DOHH2 (cell line): ENCODE measurements at regions not wholly inside any gene's neighbourhood (a gene's known extent, or its start where the extent isn't known, plus 50 kb on each side); places are given as distances from the start of the nearest gene placed in this dataset.
"Not testable (repeated sequence)": the region's sequence is repeated elsewhere in the genome, so short reads cannot be mapped to it uniquely, and the experiment has no call there.

Source experiments
- H3F3A ChIP-seq: fragments of 200-600 bp; sonication (generic), shearing (Covaris generic); 2 replicates; pipeline ENCODE4 v1.6.0; 2016; ENCODE audit warnings: antibody characterized with exemption, mild to moderate bottlenecking; ENCODE audit not compliant: control insufficient read depth, insufficient read depth
- H3K27ac ChIP-seq: fragments of 200-600 bp; sonication (generic); 2 replicates; pipeline ENCODE4 v1.5.1; 2014; ENCODE audit warnings: low read depth, mild to moderate bottlenecking, low read length, moderate library complexity
- H3K27me3 ChIP-seq: fragments of 200-600 bp; sonication (generic); 2 replicates; pipeline ENCODE4 v1.6.1; 2014; ENCODE audit warnings: mild to moderate bottlenecking, low read length, mixed read lengths; ENCODE audit not compliant: control insufficient read depth
- H3K36me3 ChIP-seq: fragments of 200-600 bp; sonication (generic); 2 replicates; pipeline ENCODE4 v1.6.1; 2014; ENCODE audit warnings: mild to moderate bottlenecking, low read length, moderate library complexity, mixed read lengths; ENCODE audit not compliant: control insufficient read depth
- H3K4me1 ChIP-seq: fragments of 200-600 bp; sonication (generic); 2 replicates; pipeline ENCODE4 v1.6.1; 2014; ENCODE audit warnings: mild to moderate bottlenecking, low read length, mixed read lengths; ENCODE audit not compliant: control insufficient read depth
- H3K4me2 ChIP-seq: fragments of 200-600 bp; sonication (generic); 2 replicates; pipeline ENCODE4 v1.6.0; 2014; ENCODE audit warnings: mild to moderate bottlenecking, low read length, moderate library complexity
- H3K4me3 ChIP-seq: fragments of 200-600 bp; sonication (generic); 2 replicates; pipeline ENCODE4 v1.5.1; 2014; ENCODE audit warnings: mild to moderate bottlenecking, low read length, mixed read lengths
- H3K79me2 ChIP-seq: fragments of 200-600 bp; sonication (generic); 2 replicates; pipeline ENCODE4 v1.6.1; 2014; ENCODE audit warnings: mild to moderate bottlenecking, low read length, mixed read lengths; ENCODE audit not compliant: control insufficient read depth
- H3K9me2 ChIP-seq: fragments of 200-600 bp; sonication (generic); replicated peaks from 2 replicates; pipeline ENCODE4 v1.6.1; 2014; ENCODE audit warnings: mild to moderate bottlenecking, low read length, mixed read lengths; ENCODE audit not compliant: control insufficient read depth
- H3K9me3 ChIP-seq: fragments of 200-600 bp; sonication (generic); 2 replicates; pipeline ENCODE4 v1.6.1; 2014; ENCODE audit warnings: antibody characterized with exemption, low read length, mixed read lengths; ENCODE audit not compliant: control insufficient read depth, insufficient read depth
- H4K20me1 ChIP-seq: fragments of 200-600 bp; sonication (generic); 2 replicates; pipeline ENCODE4 v1.6.0; 2014; ENCODE audit warnings: low read depth, mild to moderate bottlenecking, antibody characterized with exemption, low read length, moderate library complexity; ENCODE audit not compliant: control insufficient read depth, insufficient read depth

DNA sequence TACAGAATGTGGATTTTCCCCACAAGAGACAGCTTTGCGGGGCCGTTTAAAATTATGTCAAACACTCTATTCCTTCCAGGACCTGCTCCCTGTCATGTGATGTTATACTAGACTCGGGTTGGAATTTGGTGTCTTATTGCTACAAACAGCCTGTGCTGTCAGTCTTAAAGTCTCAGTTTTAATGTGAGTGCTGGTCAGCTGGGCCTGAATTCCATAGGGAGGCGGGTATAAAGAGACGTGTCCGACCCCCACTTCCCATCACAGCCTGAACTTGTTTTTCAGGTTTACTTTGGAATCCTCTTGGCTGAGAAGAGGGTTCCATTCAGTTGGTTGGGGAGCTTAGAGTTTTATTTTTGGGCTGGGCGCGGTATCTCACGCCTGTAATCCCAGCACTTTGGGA lies 146.5 kb upstream of the ZNF469 start:
- not testable (repeated sequence) for H3K79me2 ChIP-seq, H3K4me1 ChIP-seq, H4K20me1 ChIP-seq, H3K27me3 ChIP-seq, H3K4me3 ChIP-seq, H3K9me3 ChIP-seq, H3F3A ChIP-seq, H3K36me3 ChIP-seq, H3K27ac ChIP-seq, H3K9me2 ChIP-seq, H3K4me2 ChIP-seq

GRCh38 chr16:88237314-88237713 lies 145.4 kb upstream of the ZNF469 start:
- not testable (repeated sequence) for H3K27me3 ChIP-seq, H3K4me3 ChIP-seq, H4K20me1 ChIP-seq, H3K4me1 ChIP-seq, H3K9me2 ChIP-seq, H3K36me3 ChIP-seq, H3F3A ChIP-seq, H3K79me2 ChIP-seq, H3K27ac ChIP-seq, H3K4me2 ChIP-seq, H3K9me3 ChIP-seq

DNA sequence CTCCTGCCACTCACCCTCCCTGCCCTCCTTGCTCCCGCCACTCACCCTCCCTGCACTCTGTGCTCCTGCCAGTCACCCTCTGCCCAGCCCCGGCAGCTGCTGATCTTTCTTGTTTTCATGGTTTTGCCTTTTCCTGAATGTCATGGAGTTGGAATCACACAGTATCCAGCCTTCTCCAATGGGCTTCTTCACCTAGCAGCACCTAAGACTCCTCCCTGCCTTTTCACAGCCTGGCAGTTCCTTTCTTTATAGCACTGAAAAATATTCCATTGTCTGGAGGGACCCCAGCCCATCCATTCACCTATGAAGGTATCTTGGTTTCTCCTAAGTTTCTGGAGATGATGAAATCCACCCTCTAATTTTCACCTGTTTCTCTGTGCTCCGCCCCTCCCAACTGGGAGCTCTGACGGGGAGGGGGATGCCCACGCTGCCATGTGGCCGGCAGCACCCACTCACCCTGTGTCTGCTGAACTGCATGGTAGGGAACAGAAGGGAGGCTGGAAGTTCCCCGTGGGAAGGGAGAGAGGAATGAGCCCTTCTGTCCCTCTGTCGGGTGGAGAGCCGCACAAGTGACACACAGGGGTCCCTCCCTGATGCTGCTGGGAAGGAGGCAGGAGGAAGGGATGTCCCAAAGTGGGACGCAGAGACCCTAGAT lies 144.9 kb upstream of the ZNF469 start:
- not testable (repeated sequence) for H3K4me2 ChIP-seq, H3K4me3 ChIP-seq, H3K79me2 ChIP-seq, H3F3A ChIP-seq, H3K9me2 ChIP-seq, H4K20me1 ChIP-seq, H3K9me3 ChIP-seq, H3K27ac ChIP-seq, H3K4me1 ChIP-seq, H3K27me3 ChIP-seq, H3K36me3 ChIP-seq

DNA sequence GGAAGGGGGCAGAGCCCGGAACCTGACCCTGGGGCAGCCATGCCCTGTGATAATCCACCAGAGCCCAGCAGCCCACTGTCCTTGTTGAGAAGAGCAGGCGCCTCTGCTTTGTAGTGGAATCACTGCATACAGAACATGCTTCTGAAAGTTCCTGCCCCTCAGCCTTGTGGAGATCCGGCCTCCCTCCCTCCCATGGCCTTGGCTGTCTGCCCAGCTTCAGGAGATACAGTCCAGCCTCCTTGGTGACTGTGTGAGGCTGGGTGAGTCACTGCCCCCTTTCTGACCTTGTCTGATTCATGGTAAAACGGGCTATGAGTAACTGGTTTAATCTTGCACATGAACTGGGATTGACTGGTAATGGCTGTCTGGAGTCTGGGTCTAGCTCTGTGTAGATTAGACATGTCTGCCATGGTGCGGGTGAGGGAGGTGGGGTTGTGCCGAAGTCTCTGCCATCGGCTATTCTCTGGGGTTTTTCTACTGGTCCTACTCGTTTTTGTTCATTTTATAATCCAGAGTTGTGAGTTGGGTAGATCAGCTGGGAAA lies 144.0 kb upstream of the ZNF469 start:
- H3K36me3 ChIP-seq, H3K27ac ChIP-seq, H3K4me2 ChIP-seq, H3K9me3 ChIP-seq, H3K79me2 ChIP-seq, H3K4me3 ChIP-seq, H3K27me3 ChIP-seq, H3K9me2 ChIP-seq, H3F3A ChIP-seq, H3K4me1 ChIP-seq, H4K20me1 ChIP-seq: not testable (repeated sequence)

DNA sequence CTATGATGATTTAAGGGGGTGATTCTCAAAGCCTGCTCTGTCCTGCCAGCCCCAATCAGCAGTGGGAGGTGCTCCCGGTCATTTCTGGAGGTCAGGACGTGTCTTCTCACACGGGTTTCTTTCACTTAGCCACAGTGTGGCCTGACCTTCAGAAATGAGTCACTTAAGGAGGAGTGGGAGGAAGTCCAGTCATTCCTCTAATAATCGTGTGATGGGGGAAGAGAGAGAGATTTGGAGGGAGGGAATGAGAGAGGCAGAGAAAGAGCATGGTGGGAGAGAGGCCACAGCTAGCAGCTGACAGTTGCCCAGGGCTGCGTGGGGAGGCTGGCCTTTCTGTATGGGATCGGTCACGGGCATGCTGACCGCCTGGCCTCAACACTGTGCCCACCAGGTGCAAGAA lies 142.6 kb upstream of the ZNF469 start:
- not testable (repeated sequence) for H3K4me2 ChIP-seq, H3K79me2 ChIP-seq, H3K36me3 ChIP-seq, H3K4me1 ChIP-seq, H3K4me3 ChIP-seq, H3K27ac ChIP-seq, H4K20me1 ChIP-seq, H3F3A ChIP-seq, H3K9me3 ChIP-seq, H3K27me3 ChIP-seq, H3K9me2 ChIP-seq

DNA sequence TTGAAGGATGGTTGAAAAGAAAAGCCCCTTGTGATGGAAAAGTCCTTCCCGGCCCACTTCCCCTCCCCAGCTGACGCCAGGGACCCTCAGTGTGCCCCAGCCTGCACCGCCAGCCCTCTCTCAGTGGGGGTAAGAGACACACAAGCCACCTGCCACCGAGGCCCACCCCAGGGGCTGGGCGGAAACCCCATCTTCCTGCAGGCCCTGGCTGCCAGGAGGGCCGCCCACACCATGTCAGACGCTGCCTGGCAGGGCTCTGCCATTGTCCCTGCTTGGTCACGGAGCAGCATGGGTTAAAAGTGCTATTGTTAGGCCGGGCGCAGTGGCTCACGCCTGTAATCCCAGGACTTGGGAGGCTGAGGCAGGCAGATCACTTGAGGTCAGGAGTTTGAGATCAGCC lies 142.0 kb upstream of the ZNF469 start:
- H3K4me1 ChIP-seq, H3K4me2 ChIP-seq, H3K9me3 ChIP-seq, H3F3A ChIP-seq, H4K20me1 ChIP-seq, H3K27ac ChIP-seq, H3K36me3 ChIP-seq, H3K79me2 ChIP-seq, H3K9me2 ChIP-seq, H3K4me3 ChIP-seq, H3K27me3 ChIP-seq: not testable (repeated sequence)

GRCh38 chr16:88241404-88242311 lies 141.1 kb upstream of the ZNF469 start:
- H3K79me2 ChIP-seq, H4K20me1 ChIP-seq, H3K4me3 ChIP-seq, H3K36me3 ChIP-seq, H3K27ac ChIP-seq, H3K9me3 ChIP-seq, H3K9me2 ChIP-seq, H3K27me3 ChIP-seq, H3K4me2 ChIP-seq, H3F3A ChIP-seq, H3K4me1 ChIP-seq: not testable (repeated sequence)
